Adrenal gland (tissue), 9 donors: ENCODE measurements at regions not wholly inside any gene's neighbourhood (a gene's known extent, or its start where the extent isn't known, plus 50 kb on each side); places are given as distances from the start of the nearest gene placed in this dataset.

ENCODE experiments used
- DNase-seq, 7 donors: peaks; one replicate each; pipeline ENCODE4 v3.0.0-alpha.2; 2019 to 2020
- H3K27ac ChIP-seq, 5 donors: fragments of 200-600 bp; sonication (generic) in 4 of 5; 1 replicate in 3 of 5; 2 replicates in 2 of 5; pipeline versions ENCODE4 v1.5.1 to v1.8.0; 2016 to 2020; ENCODE audit warnings: mild to moderate bottlenecking in 1 of 5
- H3K27me3 ChIP-seq: fragments of 200-600 bp; 2 replicates; pipeline ENCODE4 v1.8.0; 2021
- H3K36me3 ChIP-seq, 2 donors: fragments of 200-600 bp; replicated peaks in 1 of 2; 1 replicate in 1 of 2; 2 replicates in 1 of 2; pipeline versions ENCODE4 v1.5.1 to v1.8.0; 2018 to 2022
- H3K4me1 ChIP-seq, 2 donors: fragments of 200-600 bp; replicated peaks in 1 of 2; 1 replicate in 1 of 2; 2 replicates in 1 of 2; pipeline versions ENCODE4 v1.5.1 to v1.8.0; 2018 to 2021
- H3K4me3 ChIP-seq, 4 donors: fragments of 200-600 bp; sonication (generic) in 3 of 4; one replicate each; pipeline ENCODE4 v1.5.1; 2016 to 2018
- H3K9me3 ChIP-seq, 3 donors: fragments of 200-600 bp; sonication (generic) in 1 of 3; replicated peaks in 1 of 3; 1 replicate in 2 of 3; 2 replicates in 1 of 3; pipeline versions ENCODE4 v1.5.1 to v1.8.0; 2016 to 2021
- POLR2A ChIP-seq, 2 donors: fragments of 450-650 bp; IDR thresholded peaks; one replicate each; pipeline ENCODE4 v1.6.1; 2017; ENCODE audit warnings: antibody characterized with exemption in 2 of 2, mild to moderate bottlenecking in 2 of 2, moderate library complexity in 1 of 2
- WGBS, 4 donors: extraction: QIAGEN DNeasy Blood & Tissue Kit in 2 of 4; methylation state at CpG; one replicate each; pipeline versions ENCODE4 v1.1.5 to v1.1.7; 2013 to 2017; 5-methylcytosine and 5-hydroxymethylcytosine counted together
- intact Hi-C, 2 donors: fragments of 100-400 bp; cut with DNase I; formaldehyde crosslinking; loops; one replicate each; pipeline versions ENCODE4 v1.14.1 to v1.15.0; 2022 to 2023
- TF ChIP-seq, protein P1 (sequence below), 6 experiments: fragments of 450-650 bp in 4 of 6; fragments of 200-600 bp in 2 of 6; sonication (generic) in 1 of 6; IDR thresholded peaks; 1 replicate in 5 of 6; 2 replicates in 1 of 6; pipeline versions ENCODE4 v1.5.1 to v1.8.0; 2016 to 2021; ENCODE audit warnings: antibody characterized with exemption in 6 of 6, mild to moderate bottlenecking in 2 of 6, moderate library complexity in 1 of 6
- donor health status: healthy with polysubstance abuse.
- donor health status: Bipolar disorder and iron deficiency.
- donor health status: DM: yes; HTN: yes; CAD: no.
- donor health status: DM: no; HTN: no; CAD: no.
- donor health status: DM: no; HTN: no; CAD: no.

DNA sequence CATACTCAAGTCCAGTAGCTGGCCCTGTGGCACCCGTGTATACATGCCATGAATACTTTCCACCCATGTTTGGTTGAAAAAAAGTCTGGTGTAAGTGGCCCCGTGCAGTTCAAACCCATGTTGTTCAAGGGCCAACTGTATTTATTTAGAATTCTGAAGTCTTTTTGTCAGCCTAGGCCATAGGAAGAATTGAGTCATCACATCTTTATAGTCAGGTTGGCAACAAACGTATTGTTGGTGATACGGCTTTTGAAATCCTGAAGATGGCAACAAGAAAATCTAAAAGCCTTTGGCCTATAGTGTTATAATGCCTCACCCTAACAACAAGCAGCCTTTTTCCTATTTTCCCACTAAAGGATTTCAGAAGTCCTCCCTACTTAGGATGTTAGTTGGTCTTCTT, 363.6 kb downstream of the PLPP3 start:
- TF ChIP-seq POLR2A (IDR thresholded peaks at IDR 0.05), result no peak
- TF ChIP-seq, protein P1, sequence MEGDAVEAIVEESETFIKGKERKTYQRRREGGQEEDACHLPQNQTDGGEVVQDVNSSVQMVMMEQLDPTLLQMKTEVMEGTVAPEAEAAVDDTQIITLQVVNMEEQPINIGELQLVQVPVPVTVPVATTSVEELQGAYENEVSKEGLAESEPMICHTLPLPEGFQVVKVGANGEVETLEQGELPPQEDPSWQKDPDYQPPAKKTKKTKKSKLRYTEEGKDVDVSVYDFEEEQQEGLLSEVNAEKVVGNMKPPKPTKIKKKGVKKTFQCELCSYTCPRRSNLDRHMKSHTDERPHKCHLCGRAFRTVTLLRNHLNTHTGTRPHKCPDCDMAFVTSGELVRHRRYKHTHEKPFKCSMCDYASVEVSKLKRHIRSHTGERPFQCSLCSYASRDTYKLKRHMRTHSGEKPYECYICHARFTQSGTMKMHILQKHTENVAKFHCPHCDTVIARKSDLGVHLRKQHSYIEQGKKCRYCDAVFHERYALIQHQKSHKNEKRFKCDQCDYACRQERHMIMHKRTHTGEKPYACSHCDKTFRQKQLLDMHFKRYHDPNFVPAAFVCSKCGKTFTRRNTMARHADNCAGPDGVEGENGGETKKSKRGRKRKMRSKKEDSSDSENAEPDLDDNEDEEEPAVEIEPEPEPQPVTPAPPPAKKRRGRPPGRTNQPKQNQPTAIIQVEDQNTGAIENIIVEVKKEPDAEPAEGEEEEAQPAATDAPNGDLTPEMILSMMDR (IDR thresholded peaks at IDR 0.05), result no peak
- Histone ChIP-seq H3K9me3 (no peaks in the 10 kb centered on the region), H3K36me3 (no peaks in the 10 kb centered on the region), H3K27me3 (no peaks in the 10 kb centered on the region), H3K27ac (no peak overlapping the region), H3K4me1 (no peaks in the 10 kb centered on the region), H3K4me3 (no peak overlapping the region)
- intact Hi-C loops, result no loop called here
- WGBS, 4 donors, result 86 to 90% (median 88%) methylated on average over 4 of the region's 4 CpGs
- DNase-seq, result no peak

DNA sequence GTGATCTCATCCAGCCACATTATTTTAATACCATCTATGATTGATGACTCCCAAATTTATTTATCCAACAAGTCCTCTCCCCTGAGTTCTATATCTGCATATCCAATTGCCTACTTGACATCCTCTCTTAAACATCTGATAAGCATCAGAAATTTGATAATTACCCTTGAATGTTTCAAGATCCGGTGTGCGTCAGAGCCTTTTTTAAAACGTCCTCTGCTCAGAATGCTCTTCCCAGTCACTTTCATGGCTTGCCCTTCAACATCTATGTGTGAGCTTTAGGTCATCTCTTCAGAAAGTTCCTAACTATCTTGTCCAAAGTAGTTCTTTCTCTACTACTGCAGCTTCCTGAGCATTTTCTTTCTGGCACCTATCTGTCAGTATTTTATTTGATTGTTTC, 364.3 kb downstream of the PLPP3 start:
- Histone ChIP-seq H3K4me3 (no peak overlapping the region), H3K27ac (no peak overlapping the region), H3K36me3 (no peaks in the 10 kb centered on the region), H3K4me1 (no peaks in the 10 kb centered on the region), H3K9me3 (no peaks in the 10 kb centered on the region), H3K27me3 (no peaks in the 10 kb centered on the region)
- TF ChIP-seq POLR2A (IDR thresholded peaks at IDR 0.05), result no peak
- TF ChIP-seq, protein P1 (IDR thresholded peaks at IDR 0.05), result no peak
- intact Hi-C loops, result no loop called here
- DNase-seq, result no peak
- 79 to 90% (median 85%) methylated on average over 3 of the region's 3 CpGs for WGBS, 4 donors

DNA sequence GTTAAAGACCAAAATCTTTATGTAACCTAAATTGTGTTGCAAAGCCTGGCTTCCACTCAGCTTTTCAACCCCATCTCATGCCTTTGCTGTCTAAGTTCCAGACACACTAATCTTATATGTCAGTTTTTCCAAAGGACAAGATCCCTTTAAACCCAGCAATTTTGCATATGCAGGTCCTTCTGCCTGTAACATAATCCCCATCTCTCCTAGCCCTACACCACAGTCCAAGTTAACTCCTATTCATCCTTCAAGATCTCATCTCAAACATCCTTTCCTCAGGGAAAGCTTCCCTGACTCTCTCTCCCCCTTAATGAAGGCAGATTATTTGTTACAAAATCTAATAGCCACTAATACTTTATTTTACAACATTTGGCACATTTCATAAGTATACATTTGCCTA, 366.3 kb downstream of the PLPP3 start:
- H3K27me3 ChIP-seq, result no peaks in the 10 kb centered on the region
- no peaks in the 10 kb centered on the region for H3K4me1 ChIP-seq
- no peaks in the 10 kb centered on the region for H3K36me3 ChIP-seq
- no peak overlapping the region for H3K4me3 ChIP-seq
- no peak for DNase-seq
- intact Hi-C loops, result no loop called here
- H3K9me3 ChIP-seq, result no peaks in the 10 kb centered on the region
- TF ChIP-seq POLR2A (IDR thresholded peaks at IDR 0.05), result no peak
- TF ChIP-seq, protein P1 (IDR thresholded peaks at IDR 0.05), result no peak
- H3K27ac ChIP-seq, result no peak overlapping the region

DNA sequence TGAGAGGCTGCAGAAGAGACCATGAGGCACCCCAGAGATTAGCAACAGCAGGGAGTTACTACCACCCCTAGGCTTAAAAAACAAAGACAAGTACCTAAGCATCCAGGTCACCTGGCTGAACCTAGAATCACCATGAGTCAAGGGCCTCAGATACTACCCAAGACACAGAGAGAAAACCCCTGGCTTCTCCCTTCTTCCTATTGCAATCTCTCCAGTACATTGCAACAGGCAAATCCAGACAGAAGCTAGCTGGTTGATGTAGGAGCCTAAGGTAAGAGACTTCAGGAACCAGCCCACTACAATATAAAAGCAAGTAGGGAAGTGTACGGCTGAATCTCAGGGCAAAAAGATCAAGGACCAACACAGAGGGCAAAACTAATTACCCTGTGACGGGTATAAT, 367.2 kb downstream of the PLPP3 start:
- H3K27me3 ChIP-seq, result no peaks in the 10 kb centered on the region
- WGBS, 4 donors, result 74 to 89% (median 82%) methylated on average over 2 of the region's 2 CpGs
- TF ChIP-seq, protein P1 (IDR thresholded peaks at IDR 0.05), result no peak
- TF ChIP-seq POLR2A (IDR thresholded peaks at IDR 0.05), result no peak
- no peak overlapping the region for H3K27ac ChIP-seq
- intact Hi-C loops, result no loop called here
- H3K4me1 ChIP-seq, result no peaks in the 10 kb centered on the region
- no peak for DNase-seq
- no peak overlapping the region for H3K4me3 ChIP-seq
- H3K36me3 ChIP-seq, result no peaks in the 10 kb centered on the region
- peaks cover 0 to 3% (median 0%) of the 10 kb centered on the region in 3 donors for H3K9me3 ChIP-seq
